HEK293 (cell line): ENCODE measurements at regions not wholly inside any gene's neighbourhood (a gene's known extent, or its start where the extent isn't known, plus 50 kb on each side); places are given as distances from the start of the nearest gene placed in this dataset.
A peak's percentile ranks its signal among the peaks of the same experiment; 100 is the strongest.

Experiments used
- CTCF ChIA-PET: fragments of 350-600 bp; formaldehyde crosslinking; extraction: SDS; loops from one replicate; lab custom pipeline; 2021; ENCODE audit warnings: antibody characterized with exemption; lab: Yijun Ruan, JAX
- POLR2A ChIA-PET: fragments of 300-600 bp; formaldehyde crosslinking; extraction: SDS; loops from one replicate; lab custom pipeline; 2020; ENCODE audit warnings: antibody characterized with exemption, inconsistent platforms; lab: Yijun Ruan, JAX
- H3K27ac ChIP-seq: fragments of 200-500 bp; sonication (Bioruptor generic); 2 replicates; pipeline ENCODE4 v1.5.1; 2014; ENCODE audit warnings: low read depth, low read length, control low read depth, inconsistent platforms; ENCODE audit errors: extremely low read depth
- H3K36me3 ChIP-seq, 2 experiments: fragments of 200-500 bp in 1 of 2; sonication (Bioruptor generic) in 1 of 2; 1 replicate in 1 of 2; 2 replicates in 1 of 2; pipeline ENCODE4 v1.5.1; 2014 to 2017; ENCODE audit warnings: inconsistent platforms in 2 of 2, low read length in 2 of 2; ENCODE audit not compliant: control insufficient read depth in 2 of 2, insufficient read depth in 1 of 2
- H3K4me1 ChIP-seq: fragments of 200-500 bp; sonication (Bioruptor generic); 2 replicates; pipeline ENCODE4 v1.5.1; 2014; ENCODE audit warnings: mild to moderate bottlenecking, low read length, inconsistent platforms; ENCODE audit not compliant: control insufficient read depth, insufficient read depth
- H3K4me3 ChIP-seq: 2 replicates; pipeline ENCODE4 v1.5.1; 2011; ENCODE audit warnings: low read depth, mild to moderate bottlenecking, control low read depth, low read length, moderate library complexity
- H3K9me3 ChIP-seq: fragments of 200-500 bp; sonication (Bioruptor generic); 2 replicates; pipeline ENCODE4 v1.5.1; 2014; ENCODE audit warnings: low read depth, low read length, inconsistent platforms; ENCODE audit not compliant: control insufficient read depth, insufficient read depth
- KLF9 ChIP-seq: fragments of 450-650 bp; formaldehyde crosslinking; IDR thresholded peaks from 2 replicates; pipeline ENCODE4 v1.5.1; 2016; ENCODE audit warnings: missing biosample characterization, missing genetic modification characterization, low read depth
- REPIN1 ChIP-seq: fragments of 450-650 bp; formaldehyde crosslinking; IDR thresholded peaks from 2 replicates; pipeline ENCODE4 v1.5.1; 2017; ENCODE audit warnings: missing biosample characterization, missing genetic modification characterization, low read depth
- ZBTB1 ChIP-seq: fragments of 450-650 bp; formaldehyde crosslinking; IDR thresholded peaks from 2 replicates; pipeline ENCODE4 v1.5.1; 2016; ENCODE audit warnings: missing biosample characterization, missing genetic modification characterization
- ZBTB20 ChIP-seq: fragments of 450-650 bp; formaldehyde crosslinking; IDR thresholded peaks from 2 replicates; pipeline ENCODE4 v1.5.1; 2016; ENCODE audit warnings: missing biosample characterization, missing genetic modification characterization
- ZIC2 ChIP-seq: fragments of 450-650 bp; formaldehyde crosslinking; IDR thresholded peaks from 2 replicates; pipeline ENCODE4 v1.5.1; 2016; ENCODE audit warnings: missing biosample characterization, missing genetic modification characterization
- ZNF16 ChIP-seq: fragments of 450-650 bp; formaldehyde crosslinking; IDR thresholded peaks from 2 replicates; pipeline ENCODE4 v1.5.1; 2016; ENCODE audit warnings: low read depth, missing biosample characterization, missing genetic modification characterization
- ZNF221 ChIP-seq: fragments of 450-650 bp; formaldehyde crosslinking; IDR thresholded peaks from 2 replicates; pipeline ENCODE4 v1.5.1; 2017; ENCODE audit warnings: missing biosample characterization, missing genetic modification characterization, borderline replicate concordance
- ZNF248 ChIP-seq: fragments of 450-650 bp; formaldehyde crosslinking; IDR thresholded peaks from 2 replicates; pipeline ENCODE4 v1.5.1; 2017; ENCODE audit warnings: missing biosample characterization, missing genetic modification characterization
- ZNF311 ChIP-seq: fragments of 450-650 bp; formaldehyde crosslinking; IDR thresholded peaks from 2 replicates; pipeline ENCODE4 v1.5.1; 2017; ENCODE audit warnings: missing biosample characterization, missing genetic modification characterization, borderline replicate concordance
- ZNF529 ChIP-seq: fragments of 450-650 bp; formaldehyde crosslinking; IDR thresholded peaks from 2 replicates; pipeline ENCODE4 v1.5.1; 2017; ENCODE audit warnings: missing genetic modification characterization, missing biosample characterization; ENCODE audit not compliant: insufficient replicate concordance
- ZNF561 ChIP-seq: fragments of 450-650 bp; IDR thresholded peaks from 2 replicates; pipeline ENCODE4 v1.5.1; 2018; ENCODE audit warnings: missing biosample characterization, missing genetic modification characterization, borderline replicate concordance
- ZNF843 ChIP-seq: fragments of 450-650 bp; formaldehyde crosslinking; IDR thresholded peaks from 2 replicates; pipeline ENCODE4 v1.5.1; 2016; ENCODE audit warnings: missing biosample characterization, missing genetic modification characterization
- TF ChIP-seq, protein P1 (sequence below): fragments of 450-650 bp; formaldehyde crosslinking; conservative IDR thresholded peaks from 2 replicates; pipeline ENCODE4 v1.5.1; 2016; ENCODE audit warnings: low read depth, missing biosample characterization, missing genetic modification characterization
- TF ChIP-seq, protein P2 (sequence below): fragments of 450-650 bp; formaldehyde crosslinking; IDR thresholded peaks from 2 replicates; pipeline ENCODE4 v1.5.1; 2016; ENCODE audit warnings: missing biosample characterization, missing genetic modification characterization

DNA sequence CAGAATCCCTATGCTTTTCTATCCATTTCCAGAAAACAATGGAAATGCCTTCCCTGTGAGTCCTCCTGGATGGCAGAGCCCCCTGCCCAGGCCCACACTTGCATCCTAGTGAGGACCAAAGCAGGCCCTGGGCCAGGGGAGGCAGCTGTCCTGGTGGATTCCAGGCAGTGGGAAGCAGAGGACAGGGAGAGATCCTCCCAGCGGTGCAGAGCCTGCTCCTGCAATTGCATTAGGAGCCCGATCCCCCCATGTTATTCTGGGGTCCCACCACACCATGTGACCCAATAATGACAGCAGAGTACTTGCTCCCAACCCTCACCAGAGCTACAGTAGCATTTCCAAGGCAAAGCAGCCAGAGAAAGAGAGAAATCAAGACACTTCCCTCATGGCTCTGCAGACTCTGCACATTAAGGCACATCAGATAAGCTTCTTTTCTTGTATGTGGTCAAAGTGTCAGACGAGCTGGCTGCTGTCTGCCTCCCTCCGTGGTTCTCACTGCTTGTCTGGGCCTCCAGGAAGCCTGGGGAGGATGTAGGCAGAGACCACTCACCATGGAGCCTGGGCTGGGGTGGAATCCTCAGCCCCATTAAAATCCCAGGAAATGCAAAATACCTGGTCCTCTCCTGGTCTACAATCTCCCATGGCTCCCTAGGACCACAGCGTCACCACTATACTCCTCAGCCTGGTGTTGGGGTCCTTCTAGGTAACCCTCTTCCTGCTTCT lies 54.9 kb upstream of the RUNX3 start:
- Histone ChIP-seq H3K36me3 (no peaks in the 10 kb centered on the region), H3K4me1 (no peaks in the 10 kb centered on the region), H3K4me3 (no peak overlapping the region), H3K9me3 (no peaks in the 10 kb centered on the region), H3K27ac (no peak overlapping the region)
- no peak for TF ChIP-seq ZNF561 (tag by site-specific recombination)
- no peak for TF ChIP-seq REPIN1
- TF ChIP-seq ZNF221 (tag by site-specific recombination) = no peak
- TF ChIP-seq ZNF529 (tag by site-specific recombination) = no peak
- peak; percentile 81 for TF ChIP-seq ZNF16
- no peak for TF ChIP-seq ZBTB1 (tag by site-specific recombination)
- no peak for TF ChIP-seq ZIC2 (tag by site-specific recombination)
- TF ChIP-seq ZBTB20 (tag by site-specific recombination) = no peak
- ChIA-PET CTCF (no interaction called here), POLR2A (no interaction called here)

DNA sequence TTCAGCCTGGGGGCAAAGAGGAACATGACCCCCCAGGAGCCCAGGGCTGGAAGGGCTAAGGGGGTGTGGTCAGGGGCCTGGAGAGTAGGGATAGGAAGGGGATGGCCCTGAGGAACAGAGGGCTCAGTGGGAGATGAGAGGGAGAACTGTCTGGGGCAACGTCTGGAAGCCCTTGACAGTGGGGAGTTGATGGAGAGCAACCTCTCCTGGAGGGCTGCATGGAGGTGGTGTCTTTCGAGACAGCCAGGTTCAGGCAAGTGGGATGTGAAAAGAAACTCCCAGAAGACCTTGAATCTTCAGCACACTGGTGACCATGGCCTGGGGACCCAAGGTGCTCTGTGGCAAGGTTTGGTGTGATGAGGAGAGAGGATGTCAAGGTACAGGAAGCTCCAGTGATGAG lies 54.2 kb upstream of the RUNX3 start:
- no peak overlapping the region for H3K27ac ChIP-seq
- H3K36me3 ChIP-seq = no peaks in the 10 kb centered on the region
- ChIA-PET CTCF (no interaction called here), POLR2A (no interaction called here)
- no peak overlapping the region for H3K4me3 ChIP-seq
- TF ChIP-seq ZNF843 (tag by site-specific recombination) (no peak), KLF9 (peak; percentile 49; the same call in 1 of the 2 replicates)
- H3K9me3 ChIP-seq = no peaks in the 10 kb centered on the region
- H3K4me1 ChIP-seq = no peaks in the 10 kb centered on the region

- no peaks in the 10 kb centered on the region for H3K4me1 ChIP-seq
- CTCF ChIA-PET = no interaction called here
- POLR2A ChIA-PET = no interaction called here
These were observed 53.1 kb upstream of the RUNX3 start for GRCh38 chr1:24983006-24983680.

GRCh38 chr1:24981631-24982005 lies 51.5 kb upstream of the RUNX3 start:
- Histone ChIP-seq H3K4me3 (no peak overlapping the region), H3K27ac (no peak overlapping the region), H3K4me1 (no peaks in the 10 kb centered on the region), H3K36me3 (no peaks in the 10 kb centered on the region), H3K9me3 (no peaks in the 10 kb centered on the region)
- CTCF ChIA-PET = interaction anchor here (0.6 to 1.1 kb wide), 2 partner anchors 12 to 137 kb away, joined by 3 to 4 read pairs; no protein-coding TSS in a partner anchor
- POLR2A ChIA-PET = no interaction called here
- TF ChIP-seq, protein P1, sequence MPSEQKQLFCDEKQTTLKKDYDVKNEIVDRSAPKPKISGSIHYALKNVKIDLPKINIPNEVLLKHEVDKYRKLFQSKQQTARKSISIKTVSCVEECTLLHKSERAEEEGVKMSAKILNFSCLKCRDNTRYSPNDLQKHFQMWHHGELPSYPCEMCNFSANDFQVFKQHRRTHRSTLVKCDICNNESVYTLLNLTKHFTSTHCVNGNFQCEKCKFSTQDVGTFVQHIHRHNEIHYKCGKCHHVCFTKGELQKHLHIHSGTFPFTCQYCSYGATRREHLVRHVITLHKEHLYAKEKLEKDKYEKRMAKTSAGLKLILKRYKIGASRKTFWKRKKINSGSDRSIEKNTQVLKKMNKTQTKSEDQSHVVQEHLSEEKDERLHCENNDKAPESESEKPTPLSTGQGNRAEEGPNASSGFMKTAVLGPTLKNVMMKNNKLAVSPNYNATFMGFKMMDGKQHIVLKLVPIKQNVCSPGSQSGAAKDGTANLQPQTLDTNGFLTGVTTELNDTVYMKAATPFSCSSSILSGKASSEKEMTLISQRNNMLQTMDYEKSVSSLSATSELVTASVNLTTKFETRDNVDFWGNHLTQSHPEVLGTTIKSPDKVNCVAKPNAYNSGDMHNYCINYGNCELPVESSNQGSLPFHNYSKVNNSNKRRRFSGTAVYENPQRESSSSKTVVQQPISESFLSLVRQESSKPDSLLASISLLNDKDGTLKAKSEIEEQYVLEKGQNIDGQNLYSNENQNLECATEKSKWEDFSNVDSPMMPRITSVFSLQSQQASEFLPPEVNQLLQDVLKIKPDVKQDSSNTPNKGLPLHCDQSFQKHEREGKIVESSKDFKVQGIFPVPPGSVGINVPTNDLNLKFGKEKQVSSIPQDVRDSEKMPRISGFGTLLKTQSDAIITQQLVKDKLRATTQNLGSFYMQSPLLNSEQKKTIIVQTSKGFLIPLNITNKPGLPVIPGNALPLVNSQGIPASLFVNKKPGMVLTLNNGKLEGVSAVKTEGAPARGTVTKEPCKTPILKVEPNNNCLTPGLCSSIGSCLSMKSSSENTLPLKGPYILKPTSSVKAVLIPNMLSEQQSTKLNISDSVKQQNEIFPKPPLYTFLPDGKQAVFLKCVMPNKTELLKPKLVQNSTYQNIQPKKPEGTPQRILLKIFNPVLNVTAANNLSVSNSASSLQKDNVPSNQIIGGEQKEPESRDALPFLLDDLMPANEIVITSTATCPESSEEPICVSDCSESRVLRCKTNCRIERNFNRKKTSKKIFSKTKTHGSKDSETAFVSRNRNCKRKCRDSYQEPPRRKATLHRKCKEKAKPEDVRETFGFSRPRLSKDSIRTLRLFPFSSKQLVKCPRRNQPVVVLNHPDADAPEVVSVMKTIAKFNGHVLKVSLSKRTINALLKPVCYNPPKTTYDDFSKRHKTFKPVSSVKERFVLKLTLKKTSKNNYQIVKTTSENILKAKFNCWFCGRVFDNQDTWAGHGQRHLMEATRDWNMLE = no peak
- no peak for TF ChIP-seq ZNF248 (tag by site-specific recombination)

More at GRCh38 chr1:24983006-24983680, 53.1 kb upstream of the RUNX3 start:
- Histone ChIP-seq H3K36me3 (no peaks in the 10 kb centered on the region), H3K4me3 (no peak overlapping the region), H3K9me3 (no peaks in the 10 kb centered on the region), H3K27ac (no peak overlapping the region)
- TF ChIP-seq, protein P2, sequence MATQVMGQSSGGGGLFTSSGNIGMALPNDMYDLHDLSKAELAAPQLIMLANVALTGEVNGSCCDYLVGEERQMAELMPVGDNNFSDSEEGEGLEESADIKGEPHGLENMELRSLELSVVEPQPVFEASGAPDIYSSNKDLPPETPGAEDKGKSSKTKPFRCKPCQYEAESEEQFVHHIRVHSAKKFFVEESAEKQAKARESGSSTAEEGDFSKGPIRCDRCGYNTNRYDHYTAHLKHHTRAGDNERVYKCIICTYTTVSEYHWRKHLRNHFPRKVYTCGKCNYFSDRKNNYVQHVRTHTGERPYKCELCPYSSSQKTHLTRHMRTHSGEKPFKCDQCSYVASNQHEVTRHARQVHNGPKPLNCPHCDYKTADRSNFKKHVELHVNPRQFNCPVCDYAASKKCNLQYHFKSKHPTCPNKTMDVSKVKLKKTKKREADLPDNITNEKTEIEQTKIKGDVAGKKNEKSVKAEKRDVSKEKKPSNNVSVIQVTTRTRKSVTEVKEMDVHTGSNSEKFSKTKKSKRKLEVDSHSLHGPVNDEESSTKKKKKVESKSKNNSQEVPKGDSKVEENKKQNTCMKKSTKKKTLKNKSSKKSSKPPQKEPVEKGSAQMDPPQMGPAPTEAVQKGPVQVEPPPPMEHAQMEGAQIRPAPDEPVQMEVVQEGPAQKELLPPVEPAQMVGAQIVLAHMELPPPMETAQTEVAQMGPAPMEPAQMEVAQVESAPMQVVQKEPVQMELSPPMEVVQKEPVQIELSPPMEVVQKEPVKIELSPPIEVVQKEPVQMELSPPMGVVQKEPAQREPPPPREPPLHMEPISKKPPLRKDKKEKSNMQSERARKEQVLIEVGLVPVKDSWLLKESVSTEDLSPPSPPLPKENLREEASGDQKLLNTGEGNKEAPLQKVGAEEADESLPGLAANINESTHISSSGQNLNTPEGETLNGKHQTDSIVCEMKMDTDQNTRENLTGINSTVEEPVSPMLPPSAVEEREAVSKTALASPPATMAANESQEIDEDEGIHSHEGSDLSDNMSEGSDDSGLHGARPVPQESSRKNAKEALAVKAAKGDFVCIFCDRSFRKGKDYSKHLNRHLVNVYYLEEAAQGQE = peak; percentile 71
- no peak for TF ChIP-seq ZNF311 (tag by site-specific recombination)
- peak; percentile 45; the same call in 1 of the 2 replicates for TF ChIP-seq ZNF16
